ENCODE measurements at regions not wholly inside any gene's neighbourhood (a gene's known extent, or its start where the extent isn't known, plus 50 kb on each side); places are given as distances from the start of the nearest gene placed in this dataset.

GRCh38 chr9:90552317-90552716 lies 90.3 kb downstream of the DIRAS2 start:
- no peak for TF ChIP-seq CTCF (IDR thresholded peaks at IDR 0.05; ENCODE audit: low read length)
- TF ChIP-seq EZH2 (optimal IDR thresholded peaks at IDR 0.05; ENCODE audit: low read depth, low read length): no peak
- no peak for TF ChIP-seq EZH2phosphoT487 (IDR thresholded peaks at IDR 0.05; ENCODE audit: low read length)
